T47D (cell line): ENCODE measurements at regions not wholly inside any gene's neighbourhood (a gene's known extent, or its start where the extent isn't known, plus 50 kb on each side); places are given as distances from the start of the nearest gene placed in this dataset.
"Not testable (repeated sequence)": the region's sequence is repeated elsewhere in the genome, so short reads cannot be mapped to it uniquely, and the experiment has no call there.

Experiments
- DNase-seq, 2 experiments: peaks; one replicate each; pipeline versions ENCODE4 v3.0.0 to v3.0.0-alpha.2; 2011 to 2012; ENCODE audit warnings: low read depth in 1 of 2, low spot score in 1 of 2
- JUND ChIP-seq: IDR thresholded peaks from 2 replicates; pipeline ENCODE4 v1.6.1; 2012; ENCODE audit warnings: low read depth
- in situ Hi-C: cut with HindIII; loops from 2 replicates; pipeline ENCODE4 v1.10.0; 2016; ENCODE audit warnings: low sequenced_read_pairs, low pct_unique_long_range_greater_than_20kb

- no peak for DNase-seq
- TF ChIP-seq JUND: no peak
- in situ Hi-C loops: no loop called here
These were observed 665.9 kb downstream of the ZBBX start for GRCh38 chr3:166714206-166714605.

- DNase-seq: no peak
- no peak for TF ChIP-seq JUND
- in situ Hi-C loops: no loop called here
These were observed 666.3 kb downstream of the ZBBX start for GRCh38 chr3:166713787-166714186.

- TF ChIP-seq JUND: no peak
- DNase-seq: no peak
- in situ Hi-C loops: no loop called here
These were observed 674.0 kb downstream of the ZBBX start for GRCh38 chr3:166706094-166706493.

DNA sequence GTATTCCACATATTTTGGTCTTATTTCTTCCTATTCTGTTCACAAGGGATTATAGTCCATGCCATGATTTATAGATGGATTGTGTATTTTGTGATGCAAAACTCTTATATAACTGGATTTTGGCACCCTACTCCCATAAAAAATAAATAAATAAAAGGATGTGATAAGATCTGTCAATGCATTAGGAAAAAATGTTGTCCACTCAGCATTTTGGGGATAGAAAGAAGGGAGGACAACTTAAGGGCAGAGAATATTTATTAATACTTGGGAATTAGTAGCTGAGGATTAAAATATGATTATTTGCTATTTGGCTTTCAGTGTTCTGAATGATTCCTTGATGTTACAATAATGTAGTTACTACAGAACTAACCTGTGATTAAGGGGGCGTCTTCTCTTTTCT, 682.6 kb downstream of the ZBBX start:
- no peak for TF ChIP-seq JUND
- in situ Hi-C loops: no loop called here
- DNase-seq: peak in 1 of 2 experiments; percentile 13

DNA sequence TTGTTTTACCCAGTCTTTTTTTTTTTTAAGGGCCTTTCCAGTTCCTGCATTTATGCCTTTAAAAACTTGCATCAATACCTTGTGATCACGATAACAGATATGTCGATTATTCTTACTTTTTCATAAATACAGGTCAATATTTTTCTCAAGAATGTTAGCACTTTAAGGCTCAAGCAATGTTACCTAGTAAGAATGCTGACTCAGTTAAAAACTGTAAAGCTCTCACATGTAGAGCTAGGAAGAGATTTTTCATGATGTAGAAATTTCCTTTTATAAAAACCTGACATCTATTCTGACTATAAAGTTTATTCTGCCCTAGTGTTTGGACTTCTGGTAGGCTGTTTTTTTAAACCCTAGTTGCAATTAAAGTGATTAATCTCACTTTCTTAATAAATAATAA, 684.0 kb downstream of the ZBBX start:
- in situ Hi-C loops: no loop called here
- DNase-seq: no peak
- TF ChIP-seq JUND: no peak

DNA sequence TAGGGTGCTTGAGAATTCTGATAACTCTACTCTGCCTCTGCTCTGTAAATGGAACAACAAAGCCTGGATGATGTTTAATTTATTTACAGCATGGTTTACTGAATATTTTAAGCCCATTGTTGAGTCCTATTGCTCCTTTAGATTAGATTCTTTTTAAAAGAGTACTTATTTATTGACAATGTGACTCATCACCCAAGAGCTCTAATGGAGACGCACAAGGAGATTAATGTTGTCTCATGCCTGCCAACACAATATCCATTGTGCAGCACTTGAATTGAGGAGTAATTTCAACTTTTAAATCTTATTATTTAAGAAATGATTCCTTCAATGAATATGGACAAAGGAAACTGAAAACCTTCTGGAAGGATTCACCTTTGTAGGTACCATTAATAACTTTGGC, 691.4 kb downstream of the ZBBX start:
- DNase-seq: no peak
- TF ChIP-seq JUND: no peak
- in situ Hi-C loops: no loop called here

DNA sequence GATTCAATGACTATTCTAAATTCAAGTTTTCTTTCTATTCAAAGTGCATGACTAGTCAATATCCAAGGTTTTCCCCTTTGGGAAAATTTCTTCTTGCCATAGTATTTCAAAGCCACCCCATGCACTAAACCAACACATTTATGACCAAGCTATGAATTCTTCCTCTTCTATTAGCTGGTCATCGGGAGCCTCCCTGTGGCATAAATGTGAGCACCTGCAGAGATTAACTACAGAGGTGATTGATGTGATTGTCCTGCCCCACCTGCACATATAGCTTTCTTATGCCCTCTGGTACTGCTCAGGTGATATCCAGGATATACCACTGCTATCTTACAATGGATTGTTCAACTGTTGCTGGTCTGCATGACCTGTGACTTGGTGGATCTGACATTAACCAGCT, 694.9 kb downstream of the ZBBX start:
- in situ Hi-C loops: no loop called here
- DNase-seq: peak; percentile 22 to 66
- TF ChIP-seq JUND: no peak

- DNase-seq, in situ Hi-C loops: not testable (repeated sequence)
These were observed 696.0 kb downstream of the ZBBX start for GRCh38 chr3:166684077-166684476.

DNA sequence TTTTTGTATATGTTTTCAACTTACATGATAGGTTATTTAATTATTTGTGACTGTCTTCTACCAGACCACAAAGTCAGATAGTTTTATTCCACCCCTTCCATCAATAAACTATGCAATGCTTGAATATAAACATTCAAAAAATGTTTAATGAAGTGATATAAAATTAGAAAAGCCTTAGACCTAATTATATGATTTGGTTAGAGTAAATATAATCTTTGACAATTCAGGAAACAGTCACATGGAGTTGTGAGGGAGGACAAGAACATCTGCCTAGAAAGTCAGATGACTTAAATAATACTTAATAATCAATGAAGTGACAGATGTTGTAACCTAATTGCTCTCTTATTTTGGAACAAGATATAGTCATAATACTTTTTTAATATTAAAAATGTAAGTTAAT, 710.3 kb downstream of the ZBBX start:
- in situ Hi-C loops: no loop called here
- no peak for TF ChIP-seq JUND
- no peak for DNase-seq

DNA sequence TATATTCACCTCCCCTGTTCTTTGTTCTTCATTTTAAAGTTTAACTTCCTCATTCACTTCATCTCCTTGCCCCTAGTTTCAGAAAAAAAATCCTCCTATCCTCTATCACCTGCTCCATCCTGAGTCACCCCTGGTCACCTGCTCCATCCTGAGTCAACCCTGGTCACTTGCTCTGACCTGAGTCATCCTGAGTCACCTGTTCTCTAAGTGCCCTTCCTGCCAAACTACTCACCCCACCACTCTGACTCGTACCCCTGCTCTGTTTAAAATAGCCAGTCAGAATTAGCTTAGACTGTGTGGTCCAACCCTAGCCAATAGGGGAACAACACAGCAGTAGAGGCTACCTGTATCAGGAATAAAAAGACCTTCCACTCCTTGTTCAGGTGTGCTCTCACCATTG, 716.9 kb downstream of the ZBBX start:
- TF ChIP-seq JUND: no peak
- DNase-seq: no peak

GRCh38 chr3:166661621-166662020, 718.5 kb downstream of the ZBBX start:
- in situ Hi-C loops: no loop called here
- TF ChIP-seq JUND: no peak
- no peak for DNase-seq

More for the DNA sequence above, 716.9 kb downstream of the ZBBX start:
- in situ Hi-C loops: no loop called here

GRCh38 chr3:166660962-166661361, 719.1 kb downstream of the ZBBX start:
- in situ Hi-C loops: no loop called here
- TF ChIP-seq JUND: no peak
- DNase-seq: no peak

- TF ChIP-seq JUND: no peak
- in situ Hi-C loops: no loop called here
- DNase-seq: no peak
These were observed 742.0 kb downstream of the ZBBX start for GRCh38 chr3:166637984-166638530.

GRCh38 chr3:166634091-166634746, 745.9 kb downstream of the ZBBX start:
- no peak for TF ChIP-seq JUND
- in situ Hi-C loops: no loop called here
- DNase-seq: no peak
